Aorta (tissue), 5 donors: ENCODE measurements at regions not wholly inside any gene's neighbourhood (a gene's known extent, or its start where the extent isn't known, plus 50 kb on each side); places are given as distances from the start of the nearest gene placed in this dataset.

Experiments
- ATAC-seq: fragments of 200-7000 bp; cut with Tn5 transposase; one replicate; pipeline ENCODE4 v1.9.1; 2022; ENCODE audit warnings: moderate library complexity; ENCODE audit not compliant: low FRiP score
- DNase-seq, 2 donors: peaks; one replicate each; pipeline ENCODE4 v3.0.0-alpha.2; 2020
- H3K27ac ChIP-seq, 2 donors: one replicate each; pipeline ENCODE4 v1.5.1; 2013; ENCODE audit warnings: low read length in 2 of 2, mild to moderate bottlenecking in 2 of 2, moderate library complexity in 2 of 2, control low read depth in 1 of 2, inconsistent platforms in 1 of 2, low read depth in 1 of 2
- H3K27me3 ChIP-seq, 2 donors: one replicate each; pipeline ENCODE4 v1.6.1; 2013; ENCODE audit warnings: control low read depth in 1 of 2, low read length in 1 of 2, mild to moderate bottlenecking in 1 of 2, moderate library complexity in 1 of 2; ENCODE audit not compliant: insufficient read depth in 2 of 2, control insufficient read depth in 1 of 2
- H3K36me3 ChIP-seq, 2 donors: one replicate each; pipeline ENCODE4 v1.6.1; 2013; ENCODE audit warnings: control low read depth in 1 of 2, low read length in 1 of 2, mild to moderate bottlenecking in 1 of 2; ENCODE audit not compliant: insufficient read depth in 2 of 2, control insufficient read depth in 1 of 2
- H3K4me1 ChIP-seq, 2 donors: one replicate each; pipeline ENCODE4 v1.6.1; 2013; ENCODE audit warnings: low read length in 2 of 2, control low read depth in 1 of 2, mild to moderate bottlenecking in 1 of 2, moderate library complexity in 1 of 2; ENCODE audit not compliant: insufficient read depth in 2 of 2, control insufficient read depth in 1 of 2
- H3K4me3 ChIP-seq, 2 donors: one replicate each; pipeline ENCODE4 v1.5.1; 2013; ENCODE audit warnings: low read length in 2 of 2, control low read depth in 1 of 2, mild to moderate bottlenecking in 1 of 2
- H3K9me3 ChIP-seq: one replicate; pipeline ENCODE4 v1.6.1; 2013; ENCODE audit warnings: mild to moderate bottlenecking, low read length; ENCODE audit not compliant: control insufficient read depth
- WGBS, 2 donors: extraction: QIAGEN DNeasy Blood & Tissue Kit; methylation state at CpG; one replicate each; pipeline ENCODE4 v1.1.7; 2013; 5-methylcytosine and 5-hydroxymethylcytosine counted together
- intact Hi-C, 2 donors: fragments of 100-400 bp; cut with DNase I; formaldehyde crosslinking; loops; one replicate each; pipeline versions ENCODE4 v1.14.2 to v1.15.0; 2022
- donor health status: healthy with polysubstance abuse.
- donor health status: Bipolar disorder and iron deficiency.
- donor health status: DM: no; HTN: no; CAD: no.
- donor health status: DM: no; HTN: no; CAD: no.
- donor health status: DM: yes; HTN: yes; CAD: no.

DNA sequence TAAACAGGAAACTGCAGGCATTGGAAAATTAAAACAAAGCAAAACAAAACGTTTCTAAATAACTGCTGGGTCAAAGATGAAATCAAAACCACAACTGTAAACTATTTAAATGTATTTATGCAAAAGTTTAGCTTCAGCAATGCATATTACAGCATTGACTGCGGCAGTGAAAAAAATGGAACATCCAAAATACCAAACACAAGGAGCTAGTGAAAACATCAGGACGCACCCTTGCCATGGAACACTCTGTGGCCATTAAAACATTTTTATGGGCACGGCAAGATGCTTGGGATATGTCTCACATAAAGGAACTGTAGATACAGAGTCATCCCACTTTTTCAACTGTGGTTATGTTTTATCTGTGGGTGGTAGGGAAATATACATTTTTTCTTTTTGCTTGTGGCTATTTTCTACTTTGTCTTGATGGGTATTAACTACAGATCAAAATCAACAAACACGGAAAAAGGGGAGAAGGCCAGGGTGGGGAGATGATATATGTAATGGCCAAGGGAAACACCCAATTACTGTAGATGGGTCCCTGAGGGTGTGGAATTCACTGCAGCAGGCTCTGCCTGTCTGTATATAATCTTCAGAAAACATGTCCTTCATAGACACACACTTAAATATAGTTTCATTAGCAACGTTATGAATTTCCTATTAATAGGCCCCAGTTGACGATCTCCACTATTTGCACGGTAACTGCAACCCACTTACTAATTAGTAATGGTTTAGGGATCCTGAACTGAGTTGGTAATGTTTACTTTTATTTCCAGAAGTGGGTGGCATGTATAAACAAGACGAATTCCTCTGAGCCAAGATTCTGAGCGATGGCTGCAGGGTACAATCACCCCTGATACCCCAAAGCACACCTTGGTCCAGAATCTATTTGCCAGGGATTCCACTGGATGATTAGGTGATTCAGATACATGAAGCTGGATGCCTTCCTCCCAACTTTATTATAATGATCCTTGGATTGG, 110.5 kb downstream of the ACKR3 start:
- Histone ChIP-seq H3K4me3 (no peak overlapping the region), H3K36me3 (no peaks in the 10 kb centered on the region), H3K27me3 (no peaks in the 10 kb centered on the region), H3K27ac (no peak overlapping the region), H3K9me3 (no peaks in the 10 kb centered on the region), H3K4me1 (peaks cover 4% of the 10 kb centered on the region in 2 donors)
- 83 to 87% methylated on average over 10 of the region's 10 CpGs for WGBS, 2 donors
- ATAC-seq (no peak), DNase-seq (no peak)
- intact Hi-C loops = loop anchor here in 1 of 2 donors (10.0 kb wide), 1 partner anchor 105 kb away; no protein-coding TSS in a partner anchor

DNA sequence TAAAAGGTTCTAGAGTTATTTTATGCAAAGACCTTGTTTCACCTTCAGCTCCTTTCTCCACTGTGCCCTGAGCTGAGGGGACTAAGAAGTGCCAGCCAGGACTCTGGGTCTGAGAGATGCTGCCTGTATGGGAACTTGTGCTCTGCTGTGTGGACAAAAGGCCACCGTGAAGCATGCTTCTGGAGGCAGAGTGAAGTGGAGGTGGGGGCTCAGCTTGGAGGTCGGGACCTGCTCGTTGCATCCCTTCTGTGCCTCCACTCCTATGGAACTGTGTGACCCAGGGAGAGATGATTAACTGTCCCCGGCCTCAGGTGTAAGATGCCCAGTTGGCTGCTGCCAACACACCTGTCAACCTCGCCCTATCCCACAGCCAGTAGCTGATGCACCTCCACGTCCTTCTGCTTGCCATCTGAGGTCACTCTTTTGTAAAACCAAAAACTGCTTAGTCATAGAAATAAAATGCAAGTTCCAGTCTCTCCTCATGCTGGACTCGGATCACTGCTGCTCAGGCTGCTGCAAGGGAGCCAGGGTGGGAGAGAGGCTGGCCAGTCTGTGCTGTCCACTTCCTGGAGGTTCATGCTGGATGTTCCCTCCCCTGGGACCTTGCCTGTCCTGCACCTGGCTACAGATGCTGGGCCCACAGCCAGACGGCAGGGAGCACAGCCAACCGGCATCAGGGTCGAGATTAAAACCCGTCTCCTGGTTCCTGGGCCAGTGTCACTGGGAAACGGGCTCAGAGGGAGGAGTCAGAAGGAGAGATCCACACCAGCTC, 113.2 kb downstream of the ACKR3 start:
- no peaks in the 10 kb centered on the region for H3K36me3 ChIP-seq
- no peak for ATAC-seq
- H3K4me1 ChIP-seq = no peaks in the 10 kb centered on the region
- no peak overlapping the region for H3K27ac ChIP-seq
- H3K27me3 ChIP-seq = no peaks in the 10 kb centered on the region
- peak in 1 of 2 donors; percentile 33 for DNase-seq
- H3K9me3 ChIP-seq = no peaks in the 10 kb centered on the region
- no peak overlapping the region for H3K4me3 ChIP-seq
- 63 to 66% methylated on average over 12 of the region's 12 CpGs for WGBS, 2 donors
- intact Hi-C loops = no loop called here

DNA sequence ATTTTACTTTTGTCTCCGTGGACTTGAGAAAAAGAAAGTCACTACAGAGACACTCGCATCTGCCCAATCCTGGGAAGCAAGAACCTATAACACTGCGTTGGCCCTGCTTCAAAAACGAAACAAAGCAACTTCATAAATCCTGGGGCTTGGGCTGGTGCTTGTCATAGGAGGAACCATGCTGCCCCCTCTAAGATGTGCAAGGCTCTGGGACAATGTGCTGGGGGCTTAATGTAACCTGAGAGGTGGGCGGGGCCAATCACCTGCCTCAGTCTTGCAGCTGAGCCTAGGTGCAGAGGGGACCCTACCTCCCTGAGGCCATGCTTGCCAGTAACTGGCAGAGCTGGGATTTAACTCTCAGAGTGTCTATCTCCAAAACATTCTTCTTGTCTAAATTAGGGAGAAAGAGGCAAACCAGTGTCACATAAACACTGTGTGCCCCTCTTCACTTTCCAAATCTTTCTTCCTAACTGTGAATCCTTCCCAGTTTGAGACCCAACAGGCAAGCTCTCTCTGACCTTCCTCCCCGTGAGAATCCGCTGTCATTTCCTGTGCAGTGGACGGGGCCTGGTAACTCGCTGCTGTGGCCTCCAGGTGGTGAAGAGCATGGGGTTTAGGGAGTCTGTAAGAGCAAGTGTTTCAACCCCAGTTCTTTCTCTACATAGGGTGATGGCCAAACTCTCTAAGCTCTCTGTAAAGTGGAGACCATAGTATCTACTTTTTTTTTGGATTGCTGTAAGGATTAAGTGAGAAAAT, 115.1 kb downstream of the ACKR3 start:
- intact Hi-C loops = no loop called here
- H3K27ac ChIP-seq = no peak overlapping the region
- H3K36me3 ChIP-seq = no peaks in the 10 kb centered on the region
- ATAC-seq (no peak), DNase-seq (peak in 1 of 2 donors; percentile 27)
- WGBS, 2 donors = 88 to 91% methylated on average over 9 of the region's 9 CpGs
- H3K4me1 ChIP-seq = no peaks in the 10 kb centered on the region
- no peaks in the 10 kb centered on the region for H3K9me3 ChIP-seq
- no peak overlapping the region for H3K4me3 ChIP-seq
- no peaks in the 10 kb centered on the region for H3K27me3 ChIP-seq

DNA sequence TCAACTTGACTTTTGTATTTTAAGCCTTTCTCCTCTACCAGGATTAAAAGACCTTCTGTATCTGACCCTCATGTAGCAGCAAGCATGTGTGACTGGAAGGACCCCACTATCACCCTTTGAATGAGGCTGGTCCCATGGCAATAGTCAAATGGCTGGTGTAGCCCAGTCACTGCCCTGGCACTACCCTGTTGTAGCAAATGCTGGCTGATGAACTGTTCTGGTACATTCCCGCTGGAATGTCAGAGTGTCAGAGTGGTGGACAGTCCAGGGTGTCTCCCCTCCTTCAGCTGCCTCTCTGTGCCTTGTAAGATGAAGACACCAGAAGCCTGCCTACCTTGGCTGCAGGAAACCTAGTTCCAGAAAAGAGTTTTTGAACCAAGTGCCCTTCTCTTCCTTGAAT, 115.7 kb downstream of the ACKR3 start:
- DNase-seq (peak in 1 of 2 donors; percentile 36), ATAC-seq (no peak)
- Histone ChIP-seq H3K36me3 (no peaks in the 10 kb centered on the region), H3K9me3 (no peaks in the 10 kb centered on the region), H3K4me1 (no peaks in the 10 kb centered on the region), H3K4me3 (no peak overlapping the region), H3K27ac (no peak overlapping the region), H3K27me3 (no peaks in the 10 kb centered on the region)
- intact Hi-C loops = no loop called here
- WGBS, 2 donors = 87 to 93% methylated on average over 1 of the region's 1 CpG

DNA sequence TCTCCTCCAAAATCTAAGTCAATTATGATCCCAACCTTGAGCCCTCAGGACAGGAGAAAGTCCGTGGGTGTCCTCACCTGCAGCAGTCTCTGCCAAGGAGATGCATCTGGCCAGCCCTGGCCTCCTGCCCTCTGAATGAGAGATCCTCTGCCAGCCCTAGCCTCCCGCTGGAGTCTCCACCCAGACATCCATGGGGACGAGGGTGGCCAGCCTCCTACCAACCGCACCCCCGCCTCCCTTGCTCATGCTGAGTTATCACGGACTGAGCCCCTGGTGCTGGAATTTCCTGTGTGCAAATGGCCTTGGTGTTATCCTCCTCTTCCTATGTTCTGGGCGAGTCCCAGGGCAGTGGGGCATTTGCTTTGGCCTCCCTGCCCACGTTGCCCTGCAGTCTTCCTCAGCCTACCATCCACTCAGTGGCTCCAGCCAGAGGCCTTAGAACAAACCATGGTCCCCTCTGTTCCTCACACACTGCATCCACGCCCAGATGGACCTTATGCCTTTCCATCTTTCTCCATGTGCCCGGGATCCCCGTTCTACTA, 116.4 kb downstream of the ACKR3 start:
- intact Hi-C loops = no loop called here

DNA sequence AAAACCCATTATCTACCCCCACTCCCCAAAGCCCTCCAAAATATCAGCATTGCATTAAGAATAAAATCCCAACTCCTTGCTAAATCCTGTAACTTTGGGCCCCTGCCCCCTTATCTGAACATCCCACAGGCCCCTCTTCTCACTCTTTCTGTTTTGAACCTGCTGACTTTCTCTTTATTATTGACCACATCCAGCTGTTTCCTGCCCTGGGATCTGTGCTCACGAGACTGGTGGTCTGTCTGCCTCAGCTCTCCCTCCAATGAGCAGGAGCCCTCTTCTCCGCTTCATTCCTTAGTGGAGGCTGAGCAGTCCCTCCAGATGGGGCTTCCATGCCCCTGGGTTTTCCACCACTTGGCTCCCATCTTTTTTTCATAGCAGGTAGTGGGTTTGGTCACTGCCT, 116.9 kb downstream of the ACKR3 start:
- H3K27ac ChIP-seq = no peak overlapping the region
- intact Hi-C loops = no loop called here
- 86 to 88% methylated on average over 2 of the region's 2 CpGs for WGBS, 2 donors
- no peaks in the 10 kb centered on the region for H3K36me3 ChIP-seq
- H3K4me3 ChIP-seq = no peak overlapping the region
- no peak for ATAC-seq
- no peaks in the 10 kb centered on the region for H3K4me1 ChIP-seq
- H3K9me3 ChIP-seq = no peaks in the 10 kb centered on the region
- DNase-seq = no peak
- H3K27me3 ChIP-seq = no peaks in the 10 kb centered on the region

More for the DNA sequence above, 116.4 kb downstream of the ACKR3 start:
- Histone ChIP-seq H3K9me3 (no peaks in the 10 kb centered on the region), H3K27me3 (no peaks in the 10 kb centered on the region), H3K27ac (no peak overlapping the region), H3K4me3 (no peak overlapping the region), H3K36me3 (no peaks in the 10 kb centered on the region), H3K4me1 (no peaks in the 10 kb centered on the region)
- WGBS, 2 donors = 82 to 85% methylated on average over 11 of the region's 11 CpGs
- peak in 1 of 2 donors; percentile 54 for DNase-seq
- ATAC-seq = no peak

DNA sequence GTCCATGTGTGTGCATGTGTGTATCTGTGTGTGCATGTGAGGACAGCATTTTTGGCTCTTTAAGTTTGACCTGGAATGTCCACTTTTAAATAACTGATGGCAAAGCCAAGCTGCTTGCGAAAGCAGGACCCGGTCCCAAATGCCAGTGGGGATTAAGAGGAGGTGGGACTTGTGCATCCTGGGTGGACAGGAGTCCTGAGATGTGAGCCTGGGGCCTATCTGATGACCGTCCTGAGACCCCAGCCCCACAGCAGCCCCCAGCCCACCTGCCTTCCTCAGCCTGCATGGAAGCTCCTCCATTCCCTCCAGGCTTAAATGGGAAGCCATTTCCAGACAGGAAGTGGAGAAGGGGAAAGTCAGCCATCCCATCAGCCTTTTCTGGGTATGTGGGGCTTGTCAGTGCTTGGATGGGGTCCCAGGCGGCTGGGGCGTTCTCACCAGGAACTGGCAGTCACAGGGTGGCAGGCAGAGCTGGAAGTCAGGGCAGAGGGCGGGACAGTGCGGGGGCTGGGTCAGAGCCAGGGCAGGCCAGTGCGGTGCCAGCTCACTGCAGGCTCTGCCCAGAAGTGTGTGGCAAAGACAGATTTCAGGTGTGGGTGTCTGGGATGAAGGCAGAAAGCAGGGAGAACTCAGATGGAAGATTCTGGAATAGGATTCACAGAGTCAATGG, 117.8 kb downstream of the ACKR3 start:
- 18 to 19% methylated on average over 8 of the region's 8 CpGs for WGBS, 2 donors
- H3K27ac ChIP-seq = no peak overlapping the region

DNA sequence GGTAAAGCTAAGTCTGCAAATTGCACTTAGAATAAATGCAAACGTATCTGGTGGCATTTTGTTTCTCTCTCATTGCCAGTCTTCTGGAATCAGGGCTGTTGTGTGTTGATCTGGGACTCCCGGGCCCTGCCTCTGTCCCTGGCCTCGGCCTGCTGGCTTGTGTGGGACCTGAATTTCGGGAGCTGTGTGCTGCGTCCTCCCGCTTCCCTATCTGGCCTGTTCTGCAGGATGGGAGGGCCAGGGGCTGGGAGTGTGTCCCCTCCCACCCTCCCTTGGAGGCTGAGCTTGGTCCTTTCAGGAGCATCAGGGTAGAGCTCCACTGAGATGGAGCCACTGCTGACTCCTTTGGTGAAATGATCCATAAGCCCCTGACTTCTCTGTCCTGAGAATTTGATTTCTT, 118.5 kb downstream of the ACKR3 start:
- Histone ChIP-seq H3K4me1 (no peaks in the 10 kb centered on the region), H3K36me3 (no peaks in the 10 kb centered on the region), H3K9me3 (no peaks in the 10 kb centered on the region), H3K4me3 (no peak overlapping the region), H3K27me3 (no peaks in the 10 kb centered on the region), H3K27ac (no peak overlapping the region)
- WGBS, 2 donors = 13 to 14% methylated on average over 6 of the region's 6 CpGs
- intact Hi-C loops = no loop called here
- peak in 1 of 2 donors; percentile 64 for DNase-seq
- ATAC-seq = no peak

More for the DNA sequence above, 117.8 kb downstream of the ACKR3 start:
- Histone ChIP-seq H3K9me3 (no peaks in the 10 kb centered on the region), H3K36me3 (no peaks in the 10 kb centered on the region), H3K4me1 (no peaks in the 10 kb centered on the region), H3K4me3 (no peak overlapping the region), H3K27me3 (no peaks in the 10 kb centered on the region)
- intact Hi-C loops = no loop called here
- peak; percentile 77 to 86 for DNase-seq
- ATAC-seq = peak; percentile 40
